H1 (cell line): ENCODE measurements at regions not wholly inside any gene's neighbourhood (a gene's known extent, or its start where the extent isn't known, plus 50 kb on each side); places are given as distances from the start of the nearest gene placed in this dataset.

ENCODE experiments used
- CTCF ChIA-PET: fragments of 300-600 bp; sonication (Branson Sonifier 250); formaldehyde crosslinking; loops from one replicate; lab custom pipeline; 2021; ENCODE audit not compliant: partially characterized antibody; lab: Charles Lee
- POLR2A ChIA-PET: fragments of 300-600 bp; sonication (Branson Sonifier 250); formaldehyde crosslinking; loops from one replicate; lab custom pipeline; 2021; ENCODE audit warnings: inconsistent platforms; ENCODE audit not compliant: partially characterized antibody; lab: Charles Lee
- DNase-seq, 2 experiments: peaks; one replicate each; pipeline versions ENCODE4 v3.0.0 to v3.0.0-alpha.2; 2010 to 2022; ENCODE audit warnings: low spot score in 2 of 2, low read depth in 1 of 2, mixed read lengths in 1 of 2
- FAIRE-seq: peaks from 2 replicates; lab custom pipeline; 2011; peaks lifted over from hg19 to GRCh38; lab: Jason Lieb, UNC
- H2AFZ ChIP-seq: 2 replicates; pipeline ENCODE4 v1.8.1; 2012; ENCODE audit warnings: low read length, inconsistent platforms
- H2AK5ac ChIP-seq: 2 replicates; pipeline ENCODE4 v1.6.1; 2013; ENCODE audit warnings: low read depth, low read length
- H2BK120ac ChIP-seq: replicated peaks from 2 replicates; pipeline ENCODE3; 2013; ENCODE audit warnings: low read depth, low read length, inconsistent platforms
- H2BK12ac ChIP-seq: 2 replicates; pipeline ENCODE4 v1.6.1; 2013; ENCODE audit warnings: low read depth, low read length
- H2BK15ac ChIP-seq: 2 replicates; pipeline ENCODE4 v1.6.1; 2013; ENCODE audit warnings: low read length
- H2BK20ac ChIP-seq: 2 replicates; pipeline ENCODE4 v1.6.1; 2013; ENCODE audit warnings: low read length
- H2BK5ac ChIP-seq: 2 replicates; pipeline ENCODE4 v1.6.1; 2013; ENCODE audit warnings: low read depth, low read length
- H3K14ac ChIP-seq: 2 replicates; pipeline ENCODE4 v1.6.1; 2013; ENCODE audit warnings: inconsistent platforms; ENCODE audit not compliant: insufficient read length
- H3K18ac ChIP-seq: 2 replicates; pipeline ENCODE4 v1.6.1; 2013; ENCODE audit warnings: low read length; ENCODE audit errors: extremely low read depth
- H3K23ac ChIP-seq: 2 replicates; pipeline ENCODE4 v1.6.1; 2013; ENCODE audit warnings: inconsistent platforms; ENCODE audit not compliant: insufficient read length
- H3K23me2 ChIP-seq: 2 replicates; pipeline ENCODE4 v1.6.1; 2013; ENCODE audit warnings: low read depth, low read length
- H3K27ac ChIP-seq: 2 replicates; pipeline ENCODE4 v1.6.1; 2011; ENCODE audit warnings: low read depth, low read length, inconsistent platforms
- H3K27me3 ChIP-seq, 4 experiments: replicated peaks in 1 of 4; 1 replicate in 1 of 4; 2 replicates in 3 of 4; pipeline versions ENCODE4 v1.6.1 to v1.8.1; 2011 to 2013; ENCODE audit warnings: low read length in 3 of 4, mild to moderate bottlenecking in 3 of 4, inconsistent platforms in 2 of 4, mixed read lengths in 2 of 4, moderate library complexity in 1 of 4; ENCODE audit not compliant: control insufficient read depth in 3 of 4, insufficient read depth in 3 of 4; ENCODE audit errors: extremely low read depth in 1 of 4
- H3K36me3 ChIP-seq, 4 experiments: 2 replicates each; pipeline versions ENCODE4 v1.6.1 to v1.8.1; 2011 to 2013; ENCODE audit warnings: mild to moderate bottlenecking in 4 of 4, low read length in 3 of 4, moderate library complexity in 2 of 4, control low read depth in 1 of 4, inconsistent platforms in 1 of 4; ENCODE audit not compliant: insufficient read depth in 4 of 4, control insufficient read depth in 2 of 4
- H3K4ac ChIP-seq: replicated peaks from 2 replicates; pipeline ENCODE3; 2013; ENCODE audit warnings: low read length, low read depth, mixed read lengths, inconsistent platforms; ENCODE audit not compliant: insufficient read length
- H3K4me1 ChIP-seq, 4 experiments: replicated peaks in 1 of 4; 1 replicate in 1 of 4; 2 replicates in 3 of 4; pipeline versions ENCODE4 v1.6.1 to v1.8.1; 2011 to 2013; ENCODE audit warnings: low read length in 3 of 4, inconsistent platforms in 2 of 4, mixed read lengths in 1 of 4; ENCODE audit not compliant: insufficient read depth in 4 of 4, control insufficient read depth in 3 of 4
- H3K4me2 ChIP-seq, 2 experiments: 2 replicates each; pipeline versions ENCODE4 v1.6.1 to v1.8.1; 2011 to 2013; ENCODE audit warnings: low read depth in 2 of 2, low read length in 2 of 2, control low read depth in 1 of 2, inconsistent platforms in 1 of 2, mild to moderate bottlenecking in 1 of 2; ENCODE audit not compliant: insufficient read depth in 1 of 2
- H3K4me3 ChIP-seq, 4 experiments: fragments of 200-600, 300-600 bp in 1 of 4; sonication (generic), shearing (Covaris generic), sonication (Bioruptor Twin) in 1 of 4; 2 replicates each; pipeline versions ENCODE4 v1.5.1 to v1.8.1; 2011 to 2016; ENCODE audit warnings: low read length in 4 of 4, low read depth in 3 of 4, control low read depth in 2 of 4, inconsistent platforms in 2 of 4, mild to moderate bottlenecking in 2 of 4, mixed read lengths in 1 of 4, moderate library complexity in 1 of 4; ENCODE audit not compliant: insufficient read depth in 2 of 4; ENCODE audit errors: extremely low read depth in 1 of 4
- H3K56ac ChIP-seq: replicated peaks from 2 replicates; pipeline ENCODE3; 2013; ENCODE audit warnings: low read depth, mild to moderate bottlenecking, mixed read lengths, low read length, inconsistent platforms; ENCODE audit not compliant: insufficient read length
- H3K79me1 ChIP-seq: 2 replicates; pipeline ENCODE4 v1.6.1; 2013; ENCODE audit warnings: low read depth, low read length, control low read depth
- H3K79me2 ChIP-seq, 2 experiments: 2 replicates each; pipeline versions ENCODE4 v1.6.1 to v1.8.1; 2012 to 2013; ENCODE audit warnings: low read length in 2 of 2, mild to moderate bottlenecking in 2 of 2, inconsistent platforms in 1 of 2; ENCODE audit not compliant: insufficient read depth in 2 of 2, control insufficient read depth in 1 of 2
- H3K9ac ChIP-seq, 4 experiments: replicated peaks in 1 of 4; 1 replicate in 1 of 4; 2 replicates in 3 of 4; pipeline versions ENCODE4 v1.6.1 to v1.8.1; 2011 to 2013; ENCODE audit warnings: low read depth in 3 of 4, low read length in 3 of 4, control low read depth in 2 of 4, mild to moderate bottlenecking in 2 of 4, moderate library complexity in 2 of 4, inconsistent platforms in 1 of 4; ENCODE audit errors: extremely low read depth in 1 of 4
- H3K9me3 ChIP-seq, 2 experiments: 2 replicates each; pipeline versions ENCODE4 v1.6.1 to v1.8.1; 2012 to 2013; ENCODE audit warnings: mild to moderate bottlenecking in 2 of 2, moderate library complexity in 2 of 2, control low read depth in 1 of 2, inconsistent platforms in 1 of 2, low read depth in 1 of 2, low read length in 1 of 2, mixed read lengths in 1 of 2; ENCODE audit not compliant: insufficient read depth in 2 of 2
- H4K20me1 ChIP-seq, 2 experiments: replicated peaks in 1 of 2; 2 replicates each; pipeline versions ENCODE3 to v1.8.1; 2011 to 2013; ENCODE audit warnings: inconsistent platforms in 2 of 2, low read length in 2 of 2, mild to moderate bottlenecking in 1 of 2; ENCODE audit not compliant: insufficient read depth in 2 of 2, control insufficient read depth in 1 of 2
- H4K5ac ChIP-seq: 2 replicates; pipeline ENCODE4 v1.6.1; 2013; ENCODE audit warnings: low read length, low read depth, mixed read lengths, inconsistent platforms; ENCODE audit not compliant: insufficient read length
- H4K8ac ChIP-seq: 2 replicates; pipeline ENCODE4 v1.8.0; 2013; ENCODE audit warnings: mild to moderate bottlenecking, moderate library complexity, low read length, inconsistent platforms; ENCODE audit not compliant: insufficient read depth; ENCODE audit errors: extremely low read depth
- H4K91ac ChIP-seq: replicated peaks from 2 replicates; pipeline ENCODE3; 2013; ENCODE audit warnings: low read length, mixed read lengths, inconsistent platforms; ENCODE audit not compliant: insufficient read length
- WGBS, 2 experiments: shearing (Covaris generic) in 1 of 2; methylation state at CpG; one replicate each; pipeline versions ENCODE4 v1.1.6 to v1.1.7; 2013 to 2015; ENCODE audit warnings: low lambda C conversion rate in 2 of 2, mixed read lengths in 2 of 2, inconsistent platforms in 1 of 2, low coverage in 1 of 2, missing lambda C conversion rate in 1 of 2; ENCODE audit not compliant: insufficient replicate concordance in 2 of 2, insufficient coverage in 1 of 2, insufficient read length in 1 of 2; ENCODE audit errors: extremely low coverage in 1 of 2, missing lambda C conversion rate in 1 of 2; 5-methylcytosine and 5-hydroxymethylcytosine counted together

DNA sequence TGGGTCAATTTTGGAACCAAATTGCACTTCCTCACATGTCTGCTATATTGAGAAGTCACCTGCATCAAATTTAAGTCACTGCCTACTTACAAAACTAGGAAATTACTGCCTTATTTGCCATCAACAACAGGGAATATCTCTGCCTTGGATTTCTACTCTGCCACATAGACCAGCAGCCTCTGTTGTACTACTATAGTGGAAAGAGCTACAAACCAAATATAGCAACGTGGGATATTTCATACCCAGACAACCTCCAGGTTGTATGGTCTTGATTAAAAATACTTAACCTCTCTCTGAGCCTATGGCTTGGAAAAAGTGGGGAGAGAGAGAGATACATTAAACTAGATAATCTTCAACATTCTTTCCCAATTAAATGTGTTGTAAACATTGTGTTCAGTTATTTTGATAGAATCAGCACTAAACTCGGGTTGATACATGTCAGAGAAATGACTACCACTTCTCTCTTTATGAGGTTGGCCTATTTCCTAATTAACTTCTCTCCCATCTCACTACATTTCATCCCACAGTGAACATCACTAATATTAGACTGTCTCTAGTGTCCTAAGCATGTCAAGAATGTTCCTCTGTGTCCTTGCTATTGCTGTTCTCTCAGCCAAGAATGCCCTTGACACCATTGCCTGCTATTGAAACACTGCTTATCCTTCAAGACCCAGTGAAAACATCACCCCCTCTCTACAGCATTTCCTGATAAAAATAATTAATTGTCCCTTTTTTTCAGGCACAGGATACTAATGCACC is 421.2 kb downstream of the IPMK start:
- no peak overlapping the region for H2BK5ac ChIP-seq
- H4K5ac ChIP-seq, result no peak overlapping the region
- 0 out of 7 replicates have a peak, but pooled peaks cover 0 to 2% (median 0%) of the 10 kb centered on the region in 4 experiments for H3K4me1 ChIP-seq
- POLR2A ChIA-PET, result interaction anchor here (0.7 kb wide), 1 partner anchor 14 kb away, joined by 4 read pairs; no protein-coding TSS in a partner anchor
- no peak overlapping the region for H2AK5ac ChIP-seq
- H2BK20ac ChIP-seq, result no peak overlapping the region
- no peak overlapping the region for H3K14ac ChIP-seq
- CTCF ChIA-PET, result interaction anchor here (0.6 to 0.7 kb wide), 4 partner anchors 92 to 446 kb away, joined by 3 to 6 read pairs (median 3); no protein-coding TSS in a partner anchor
- WGBS, 2 experiments, result 85% methylated on average over 2 of the region's 2 CpGs; no CpG with 5 or more reads in 1 of the 2 experiments
- H3K9me3 ChIP-seq, result no peaks in the 10 kb centered on the region
- H3K79me2 ChIP-seq, result no peaks in the 10 kb centered on the region
- H3K4me2 ChIP-seq, result no peak overlapping the region
- H2AFZ ChIP-seq, result no peak overlapping the region
- H2BK15ac ChIP-seq, result no peak overlapping the region
- no peak overlapping the region for H3K56ac ChIP-seq
- no peak overlapping the region for H4K91ac ChIP-seq
- H3K4ac ChIP-seq, result no peak overlapping the region
- H3K4me3 ChIP-seq, result no peak overlapping the region
- H2BK12ac ChIP-seq, result no peak overlapping the region
- H3K27ac ChIP-seq, result no peak overlapping the region
- no peaks in the 10 kb centered on the region for H3K79me1 ChIP-seq
- no peaks in the 10 kb centered on the region for H3K27me3 ChIP-seq
- H3K23me2 ChIP-seq, result no peaks in the 10 kb centered on the region
- no peaks in the 10 kb centered on the region for H4K20me1 ChIP-seq
- no peak overlapping the region for H4K8ac ChIP-seq
- H3K18ac ChIP-seq, result no peak overlapping the region
- H3K23ac ChIP-seq, result no peak overlapping the region
- FAIRE-seq (no peak), DNase-seq (no peak)
- H3K36me3 ChIP-seq, result no peaks in the 10 kb centered on the region
- H2BK120ac ChIP-seq, result no peak overlapping the region
- no peak overlapping the region for H3K9ac ChIP-seq
